Adrenal gland (tissue), 9 donors: ENCODE measurements at regions not wholly inside any gene's neighbourhood (a gene's known extent, or its start where the extent isn't known, plus 50 kb on each side); places are given as distances from the start of the nearest gene placed in this dataset.

Experiments used
- DNase-seq, 7 donors: peaks; one replicate each; pipeline ENCODE4 v3.0.0-alpha.2; 2019 to 2020
- H3K27ac ChIP-seq, 5 donors: fragments of 200-600 bp; sonication (generic) in 4 of 5; 1 replicate in 3 of 5; 2 replicates in 2 of 5; pipeline versions ENCODE4 v1.5.1 to v1.8.0; 2016 to 2020; ENCODE audit warnings: mild to moderate bottlenecking in 1 of 5
- H3K27me3 ChIP-seq: fragments of 200-600 bp; 2 replicates; pipeline ENCODE4 v1.8.0; 2021
- H3K36me3 ChIP-seq, 2 donors: fragments of 200-600 bp; replicated peaks in 1 of 2; 1 replicate in 1 of 2; 2 replicates in 1 of 2; pipeline versions ENCODE4 v1.5.1 to v1.8.0; 2018 to 2022
- H3K4me1 ChIP-seq, 2 donors: fragments of 200-600 bp; replicated peaks in 1 of 2; 1 replicate in 1 of 2; 2 replicates in 1 of 2; pipeline versions ENCODE4 v1.5.1 to v1.8.0; 2018 to 2021
- H3K4me3 ChIP-seq, 4 donors: fragments of 200-600 bp; sonication (generic) in 3 of 4; one replicate each; pipeline ENCODE4 v1.5.1; 2016 to 2018
- H3K9me3 ChIP-seq, 3 donors: fragments of 200-600 bp; sonication (generic) in 1 of 3; replicated peaks in 1 of 3; 1 replicate in 2 of 3; 2 replicates in 1 of 3; pipeline versions ENCODE4 v1.5.1 to v1.8.0; 2016 to 2021
- POLR2A ChIP-seq, 2 donors: fragments of 450-650 bp; IDR thresholded peaks; one replicate each; pipeline ENCODE4 v1.6.1; 2017; ENCODE audit warnings: antibody characterized with exemption in 2 of 2, mild to moderate bottlenecking in 2 of 2, moderate library complexity in 1 of 2
- WGBS, 4 donors: extraction: QIAGEN DNeasy Blood & Tissue Kit in 2 of 4; methylation state at CpG; one replicate each; pipeline versions ENCODE4 v1.1.5 to v1.1.7; 2013 to 2017; 5-methylcytosine and 5-hydroxymethylcytosine counted together
- intact Hi-C, 2 donors: fragments of 100-400 bp; cut with DNase I; formaldehyde crosslinking; loops; one replicate each; pipeline versions ENCODE4 v1.14.1 to v1.15.0; 2022 to 2023
- TF ChIP-seq, protein P1 (sequence below), 6 experiments: fragments of 450-650 bp in 4 of 6; fragments of 200-600 bp in 2 of 6; sonication (generic) in 1 of 6; IDR thresholded peaks; 1 replicate in 5 of 6; 2 replicates in 1 of 6; pipeline versions ENCODE4 v1.5.1 to v1.8.0; 2016 to 2021; ENCODE audit warnings: antibody characterized with exemption in 6 of 6, mild to moderate bottlenecking in 2 of 6, moderate library complexity in 1 of 6
- donor health status: healthy with polysubstance abuse.
- donor health status: Bipolar disorder and iron deficiency.
- donor health status: DM: yes; HTN: yes; CAD: no.
- donor health status: DM: no; HTN: no; CAD: no.
- donor health status: DM: no; HTN: no; CAD: no.

DNA sequence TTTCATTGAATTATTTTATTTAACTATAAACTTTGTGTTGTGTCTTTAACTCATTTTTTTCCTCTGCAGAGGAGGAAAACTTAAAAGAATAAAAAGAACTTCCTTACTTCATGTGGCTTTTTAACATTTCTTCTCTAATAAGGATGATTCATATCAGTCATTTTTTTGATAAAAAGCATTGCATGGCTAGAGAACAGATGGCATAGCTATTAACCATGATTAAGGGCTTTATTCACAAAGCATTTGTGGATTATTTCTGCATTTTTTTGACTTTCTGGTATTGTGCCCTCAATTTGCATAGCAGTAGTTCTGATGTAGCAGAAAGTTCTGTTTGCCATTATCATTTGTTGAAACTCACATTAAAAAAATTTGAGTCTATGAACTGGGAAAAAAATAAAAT, 540.8 kb downstream of the SI start:
- TF ChIP-seq, protein P1, sequence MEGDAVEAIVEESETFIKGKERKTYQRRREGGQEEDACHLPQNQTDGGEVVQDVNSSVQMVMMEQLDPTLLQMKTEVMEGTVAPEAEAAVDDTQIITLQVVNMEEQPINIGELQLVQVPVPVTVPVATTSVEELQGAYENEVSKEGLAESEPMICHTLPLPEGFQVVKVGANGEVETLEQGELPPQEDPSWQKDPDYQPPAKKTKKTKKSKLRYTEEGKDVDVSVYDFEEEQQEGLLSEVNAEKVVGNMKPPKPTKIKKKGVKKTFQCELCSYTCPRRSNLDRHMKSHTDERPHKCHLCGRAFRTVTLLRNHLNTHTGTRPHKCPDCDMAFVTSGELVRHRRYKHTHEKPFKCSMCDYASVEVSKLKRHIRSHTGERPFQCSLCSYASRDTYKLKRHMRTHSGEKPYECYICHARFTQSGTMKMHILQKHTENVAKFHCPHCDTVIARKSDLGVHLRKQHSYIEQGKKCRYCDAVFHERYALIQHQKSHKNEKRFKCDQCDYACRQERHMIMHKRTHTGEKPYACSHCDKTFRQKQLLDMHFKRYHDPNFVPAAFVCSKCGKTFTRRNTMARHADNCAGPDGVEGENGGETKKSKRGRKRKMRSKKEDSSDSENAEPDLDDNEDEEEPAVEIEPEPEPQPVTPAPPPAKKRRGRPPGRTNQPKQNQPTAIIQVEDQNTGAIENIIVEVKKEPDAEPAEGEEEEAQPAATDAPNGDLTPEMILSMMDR (IDR thresholded peaks at IDR 0.05): no peak
- no peak for TF ChIP-seq POLR2A (IDR thresholded peaks at IDR 0.05)
- intact Hi-C loops: no loop called here
- Histone ChIP-seq H3K27ac (no peak overlapping the region), H3K9me3 (no peaks in the 10 kb centered on the region), H3K36me3 (no peaks in the 10 kb centered on the region), H3K4me1 (no peaks in the 10 kb centered on the region), H3K27me3 (no peaks in the 10 kb centered on the region), H3K4me3 (no peak overlapping the region)
- no peak for DNase-seq

DNA sequence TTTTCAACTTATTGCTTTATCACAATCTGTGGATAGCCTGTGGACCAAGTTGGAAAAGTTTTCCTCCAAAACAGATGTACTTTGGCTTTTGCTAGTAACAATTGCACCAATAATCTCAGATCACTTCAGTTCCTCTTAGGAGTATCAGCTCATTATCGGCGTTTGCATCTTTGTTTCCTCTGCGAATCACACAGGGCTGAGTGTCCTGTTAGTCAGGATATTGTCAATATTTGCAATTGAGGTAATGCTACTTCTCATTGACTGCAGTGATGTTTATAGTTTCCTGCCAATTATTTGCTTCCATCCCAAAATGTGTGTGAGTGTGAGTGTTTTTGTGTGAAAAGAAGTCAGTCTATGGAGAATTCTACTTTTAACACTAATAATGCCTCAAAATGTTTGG, 545.0 kb downstream of the SI start:
- intact Hi-C loops: no loop called here
- H3K27ac ChIP-seq: no peak overlapping the region
- no peaks in the 10 kb centered on the region for H3K27me3 ChIP-seq
- 85 to 89% (median 88%) methylated on average over 3 of the region's 3 CpGs for WGBS, 4 donors
- H3K4me1 ChIP-seq: no peaks in the 10 kb centered on the region
- TF ChIP-seq, protein P1 (IDR thresholded peaks at IDR 0.05): no peak
- TF ChIP-seq POLR2A (IDR thresholded peaks at IDR 0.05): no peak
- H3K9me3 ChIP-seq: no peaks in the 10 kb centered on the region
- no peak overlapping the region for H3K4me3 ChIP-seq
- no peaks in the 10 kb centered on the region for H3K36me3 ChIP-seq
- DNase-seq: no peak

DNA sequence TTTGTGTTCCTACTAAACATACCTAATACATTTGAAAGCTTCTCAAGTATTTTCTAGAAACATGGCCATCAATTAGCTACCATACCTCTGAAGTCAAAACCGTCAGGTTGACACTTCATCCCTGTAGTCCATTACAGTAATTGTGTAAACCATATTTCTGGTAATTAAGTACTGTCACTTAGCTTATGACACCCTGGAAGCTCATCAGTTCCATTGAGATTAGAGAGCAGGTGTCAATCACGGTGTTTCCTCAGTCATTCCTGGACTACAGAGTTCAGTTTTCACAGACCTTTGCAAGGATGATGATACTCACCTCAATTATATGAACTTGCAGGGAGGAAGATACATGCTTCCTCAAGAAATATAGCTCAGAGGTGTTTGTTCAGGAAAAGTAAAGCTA, 552.0 kb downstream of the SI start:
- TF ChIP-seq, protein P1 (IDR thresholded peaks at IDR 0.05): no peak
- no peak for TF ChIP-seq POLR2A (IDR thresholded peaks at IDR 0.05)
- H3K27ac ChIP-seq: no peak overlapping the region
- H3K36me3 ChIP-seq: no peaks in the 10 kb centered on the region
- H3K4me1 ChIP-seq: no peaks in the 10 kb centered on the region
- no peak overlapping the region for H3K4me3 ChIP-seq
- H3K27me3 ChIP-seq: no peaks in the 10 kb centered on the region
- 64 to 76% (median 67%) methylated on average over 2 of the region's 2 CpGs for WGBS, 4 donors
- H3K9me3 ChIP-seq: no peaks in the 10 kb centered on the region
- intact Hi-C loops: no loop called here
- DNase-seq: no peak

DNA sequence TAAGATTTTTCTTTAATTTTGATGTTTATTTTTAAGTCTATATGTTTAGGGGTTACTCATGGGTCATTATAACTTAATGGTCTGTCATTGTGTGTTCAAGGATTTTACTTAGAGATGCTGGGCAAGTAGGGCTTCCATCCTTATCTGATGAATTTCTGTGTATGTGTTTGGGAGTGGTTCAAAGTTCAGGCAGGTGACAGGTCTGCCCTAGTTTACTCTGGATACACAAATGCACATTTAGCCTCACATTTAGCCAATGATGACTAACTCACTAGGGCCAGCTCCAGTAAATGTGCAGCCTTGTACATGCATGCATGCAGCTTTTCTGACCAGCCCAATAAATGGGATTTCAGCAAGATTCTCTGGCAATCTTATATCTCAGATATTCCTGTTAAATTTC, 554.1 kb downstream of the SI start:
- no peaks in the 10 kb centered on the region for H3K4me1 ChIP-seq
- intact Hi-C loops: no loop called here
- no peak for DNase-seq
- H3K9me3 ChIP-seq: no peaks in the 10 kb centered on the region
- no peak overlapping the region for H3K27ac ChIP-seq
- no peaks in the 10 kb centered on the region for H3K27me3 ChIP-seq
- H3K36me3 ChIP-seq: no peaks in the 10 kb centered on the region
- TF ChIP-seq POLR2A (IDR thresholded peaks at IDR 0.05): no peak
- TF ChIP-seq, protein P1 (IDR thresholded peaks at IDR 0.05): no peak
- H3K4me3 ChIP-seq: no peak overlapping the region
